SK-N-SH treated with all-trans-retinoic acid at 6 μM for 48 hours (cell line): ENCODE measurements at regions not wholly inside any gene's neighbourhood (a gene's known extent, or its start where the extent isn't known, plus 50 kb on each side); places are given as distances from the start of the nearest gene placed in this dataset.
"Not testable (repeated sequence)": the region's sequence is repeated elsewhere in the genome, so short reads cannot be mapped to it uniquely, and the experiment has no call there.

ENCODE experiments used
- POU6F1 ChIP-seq: fragments of 250-450 bp; sonication (Bioruptor Pico); IDR thresholded peaks from 2 replicates; pipeline ENCODE4 v1.8.0; 2021; ENCODE audit warnings: low read depth, mild to moderate bottlenecking, moderate library complexity, borderline replicate concordance
- PPARA ChIP-seq: fragments of 250-450 bp; sonication (Bioruptor Pico); IDR thresholded peaks from 2 replicates; pipeline ENCODE4 v1.5.0; 2020; ENCODE audit warnings: mild to moderate bottlenecking, borderline replicate concordance
- RARB ChIP-seq: fragments of 250-450 bp; sonication (Bioruptor Pico); IDR thresholded peaks from 2 replicates; pipeline ENCODE4 v1.8.0; 2021; ENCODE audit warnings: mild to moderate bottlenecking, moderate library complexity
- TCF4 ChIP-seq: fragments of 250-450 bp; sonication (Bioruptor Pico); IDR thresholded peaks from 2 replicates; pipeline ENCODE4 v1.8.0; 2021; ENCODE audit warnings: mild to moderate bottlenecking, moderate library complexity, borderline replicate concordance
- TF ChIP-seq, protein P1 (sequence below): fragments of 250-450 bp; sonication (Bioruptor Pico); IDR thresholded peaks from 2 replicates; pipeline ENCODE4 v1.5.0; 2020; ENCODE audit warnings: mild to moderate bottlenecking, moderate library complexity
- TF ChIP-seq, protein P2 (sequence below): fragments of 250-450 bp; sonication (Bioruptor Pico); IDR thresholded peaks from 2 replicates; pipeline ENCODE4 v1.5.1; 2020; ENCODE audit warnings: low read depth, mild to moderate bottlenecking, moderate library complexity

DNA sequence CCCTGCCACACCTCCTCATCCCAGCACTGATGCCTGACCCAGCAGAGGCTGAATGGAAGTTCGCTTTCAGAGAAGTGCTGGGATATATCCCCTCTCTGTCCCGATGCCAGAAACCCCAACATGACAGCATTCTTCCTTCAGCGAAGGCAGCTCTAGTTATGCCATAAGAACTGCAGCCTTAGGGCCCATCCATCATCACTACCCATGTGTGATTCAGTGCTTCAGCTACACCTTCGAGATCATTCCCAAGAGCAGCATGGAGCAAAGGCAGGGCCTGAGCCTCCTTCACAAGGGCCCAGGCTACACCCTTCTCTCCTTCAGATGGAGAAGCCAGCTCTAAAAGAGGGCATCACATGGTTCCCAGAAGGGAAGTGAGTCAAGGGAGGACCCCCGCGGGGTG lies 198.0 kb downstream of the TBC1D2B start:
- TF ChIP-seq POU6F1, TCF4, RARB, PPARA (CRISPR knock-in tag): not testable (repeated sequence)
- TF ChIP-seq, protein P1, sequence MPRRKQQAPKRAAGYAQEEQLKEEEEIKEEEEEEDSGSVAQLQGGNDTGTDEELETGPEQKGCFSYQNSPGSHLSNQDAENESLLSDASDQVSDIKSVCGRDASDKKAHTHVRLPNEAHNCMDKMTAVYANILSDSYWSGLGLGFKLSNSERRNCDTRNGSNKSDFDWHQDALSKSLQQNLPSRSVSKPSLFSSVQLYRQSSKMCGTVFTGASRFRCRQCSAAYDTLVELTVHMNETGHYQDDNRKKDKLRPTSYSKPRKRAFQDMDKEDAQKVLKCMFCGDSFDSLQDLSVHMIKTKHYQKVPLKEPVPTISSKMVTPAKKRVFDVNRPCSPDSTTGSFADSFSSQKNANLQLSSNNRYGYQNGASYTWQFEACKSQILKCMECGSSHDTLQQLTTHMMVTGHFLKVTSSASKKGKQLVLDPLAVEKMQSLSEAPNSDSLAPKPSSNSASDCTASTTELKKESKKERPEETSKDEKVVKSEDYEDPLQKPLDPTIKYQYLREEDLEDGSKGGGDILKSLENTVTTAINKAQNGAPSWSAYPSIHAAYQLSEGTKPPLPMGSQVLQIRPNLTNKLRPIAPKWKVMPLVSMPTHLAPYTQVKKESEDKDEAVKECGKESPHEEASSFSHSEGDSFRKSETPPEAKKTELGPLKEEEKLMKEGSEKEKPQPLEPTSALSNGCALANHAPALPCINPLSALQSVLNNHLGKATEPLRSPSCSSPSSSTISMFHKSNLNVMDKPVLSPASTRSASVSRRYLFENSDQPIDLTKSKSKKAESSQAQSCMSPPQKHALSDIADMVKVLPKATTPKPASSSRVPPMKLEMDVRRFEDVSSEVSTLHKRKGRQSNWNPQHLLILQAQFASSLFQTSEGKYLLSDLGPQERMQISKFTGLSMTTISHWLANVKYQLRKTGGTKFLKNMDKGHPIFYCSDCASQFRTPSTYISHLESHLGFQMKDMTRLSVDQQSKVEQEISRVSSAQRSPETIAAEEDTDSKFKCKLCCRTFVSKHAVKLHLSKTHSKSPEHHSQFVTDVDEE (CRISPR knock-in tag), result not testable (repeated sequence)
- TF ChIP-seq, protein P2, sequence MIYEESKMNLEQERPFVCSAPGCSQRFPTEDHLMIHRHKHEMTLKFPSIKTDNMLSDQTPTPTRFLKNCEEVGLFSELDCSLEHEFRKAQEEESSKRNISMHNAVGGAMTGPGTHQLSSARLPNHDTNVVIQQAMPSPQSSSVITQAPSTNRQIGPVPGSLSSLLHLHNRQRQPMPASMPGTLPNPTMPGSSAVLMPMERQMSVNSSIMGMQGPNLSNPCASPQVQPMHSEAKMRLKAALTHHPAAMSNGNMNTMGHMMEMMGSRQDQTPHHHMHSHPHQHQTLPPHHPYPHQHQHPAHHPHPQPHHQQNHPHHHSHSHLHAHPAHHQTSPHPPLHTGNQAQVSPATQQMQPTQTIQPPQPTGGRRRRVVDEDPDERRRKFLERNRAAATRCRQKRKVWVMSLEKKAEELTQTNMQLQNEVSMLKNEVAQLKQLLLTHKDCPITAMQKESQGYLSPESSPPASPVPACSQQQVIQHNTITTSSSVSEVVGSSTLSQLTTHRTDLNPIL (CRISPR knock-in tag), result not testable (repeated sequence)
